ENCODE measurements at regions not wholly inside any gene's neighbourhood (a gene's known extent, or its start where the extent isn't known, plus 50 kb on each side); places are given as distances from the start of the nearest gene placed in this dataset.

DNA sequence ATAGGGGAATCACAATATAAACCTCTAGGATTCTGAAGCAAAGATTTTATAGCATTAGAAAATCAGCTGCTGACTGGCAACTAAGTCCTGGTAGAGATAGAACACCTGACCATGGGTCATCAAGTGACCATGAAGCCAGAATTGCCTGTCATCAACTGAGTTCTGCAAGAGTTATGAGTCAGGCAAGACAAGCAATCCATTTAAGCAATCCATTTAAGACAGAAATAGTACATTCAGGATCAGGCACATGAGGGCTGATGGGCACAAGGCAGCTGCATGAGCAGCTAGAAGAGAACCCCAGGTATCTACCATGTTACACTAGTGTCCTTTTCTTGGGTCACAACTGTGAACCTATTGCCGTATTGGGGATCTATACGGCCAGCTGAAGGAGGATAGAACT, 98.9 kb downstream of the SPRY1 start:
- no peaks in the 10 kb centered on the region for H3K27me3 ChIP-seq
- no peaks in the 10 kb centered on the region for H3K36me3 ChIP-seq
- H3K9me3 ChIP-seq = peaks cover 0 to 6% (median 0%) of the 10 kb centered on the region in 11 donors
- H3K4me3 ChIP-seq = no peak overlapping the region
- H3K27ac ChIP-seq = no peak overlapping the region
- ATAC-seq (no peak), DNase-seq (no peak)
- TF ChIP-seq, protein P1, sequence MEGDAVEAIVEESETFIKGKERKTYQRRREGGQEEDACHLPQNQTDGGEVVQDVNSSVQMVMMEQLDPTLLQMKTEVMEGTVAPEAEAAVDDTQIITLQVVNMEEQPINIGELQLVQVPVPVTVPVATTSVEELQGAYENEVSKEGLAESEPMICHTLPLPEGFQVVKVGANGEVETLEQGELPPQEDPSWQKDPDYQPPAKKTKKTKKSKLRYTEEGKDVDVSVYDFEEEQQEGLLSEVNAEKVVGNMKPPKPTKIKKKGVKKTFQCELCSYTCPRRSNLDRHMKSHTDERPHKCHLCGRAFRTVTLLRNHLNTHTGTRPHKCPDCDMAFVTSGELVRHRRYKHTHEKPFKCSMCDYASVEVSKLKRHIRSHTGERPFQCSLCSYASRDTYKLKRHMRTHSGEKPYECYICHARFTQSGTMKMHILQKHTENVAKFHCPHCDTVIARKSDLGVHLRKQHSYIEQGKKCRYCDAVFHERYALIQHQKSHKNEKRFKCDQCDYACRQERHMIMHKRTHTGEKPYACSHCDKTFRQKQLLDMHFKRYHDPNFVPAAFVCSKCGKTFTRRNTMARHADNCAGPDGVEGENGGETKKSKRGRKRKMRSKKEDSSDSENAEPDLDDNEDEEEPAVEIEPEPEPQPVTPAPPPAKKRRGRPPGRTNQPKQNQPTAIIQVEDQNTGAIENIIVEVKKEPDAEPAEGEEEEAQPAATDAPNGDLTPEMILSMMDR (IDR thresholded peaks at IDR 0.05) = no peak
- 95 to 98% methylated on average over 2 of the region's 2 CpGs for WGBS, 2 donors
- intact Hi-C loops (cut with DNase I) = no loop called here
- no peaks in the 10 kb centered on the region for H3K4me1 ChIP-seq

DNA sequence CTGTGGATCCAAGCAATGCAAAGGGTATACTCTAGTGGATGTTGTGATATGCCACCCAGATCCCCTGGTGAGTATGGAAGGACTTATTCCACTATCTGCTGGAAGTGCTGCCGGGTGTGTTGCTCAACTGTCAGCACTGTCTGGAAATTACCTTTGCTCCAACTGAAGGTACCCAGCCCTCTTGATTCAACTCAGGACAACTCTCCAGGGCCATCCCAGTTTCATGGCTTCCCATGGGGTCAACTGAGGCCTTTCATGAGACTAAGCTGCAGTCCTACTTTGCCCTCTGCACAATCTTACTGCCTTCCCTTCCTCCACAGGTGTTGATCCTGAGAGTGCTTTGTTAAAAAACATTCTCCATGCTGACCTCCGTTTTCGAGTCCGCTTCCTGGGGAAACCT, 99.8 kb downstream of the SPRY1 start:
- intact Hi-C loops (cut with DNase I) = no loop called here
- no peaks in the 10 kb centered on the region for H3K27me3 ChIP-seq
- H3K27ac ChIP-seq = no peak overlapping the region
- TF ChIP-seq, protein P1 (IDR thresholded peaks at IDR 0.05) = no peak
- 86% methylated on average over 4 of the region's 4 CpGs for WGBS, 2 donors
- DNase-seq (no peak), ATAC-seq (no peak)
- H3K36me3 ChIP-seq = no peaks in the 10 kb centered on the region
- no peaks in the 10 kb centered on the region for H3K4me1 ChIP-seq
- peaks cover 0 to 6% (median 0%) of the 10 kb centered on the region in 11 donors for H3K9me3 ChIP-seq
- H3K4me3 ChIP-seq = no peak overlapping the region

- 81 to 85% methylated on average over 6 of the region's 6 CpGs for WGBS, 2 donors
- TF ChIP-seq, protein P1 (IDR thresholded peaks at IDR 0.05) = no peak
- H3K36me3 ChIP-seq = no peaks in the 10 kb centered on the region
- ATAC-seq (no peak), DNase-seq (no peak)
- no peak overlapping the region for H3K27ac ChIP-seq
- H3K9me3 ChIP-seq = peaks cover 0 to 6% (median 0%) of the 10 kb centered on the region in 11 donors
- H3K4me3 ChIP-seq = no peak overlapping the region
- no peaks in the 10 kb centered on the region for H3K27me3 ChIP-seq
- H3K4me1 ChIP-seq = no peaks in the 10 kb centered on the region
- intact Hi-C loops (cut with DNase I) = no loop called here
These were observed 100.7 kb downstream of the SPRY1 start for GRCh38 chr4:123497340-123497739.

DNA sequence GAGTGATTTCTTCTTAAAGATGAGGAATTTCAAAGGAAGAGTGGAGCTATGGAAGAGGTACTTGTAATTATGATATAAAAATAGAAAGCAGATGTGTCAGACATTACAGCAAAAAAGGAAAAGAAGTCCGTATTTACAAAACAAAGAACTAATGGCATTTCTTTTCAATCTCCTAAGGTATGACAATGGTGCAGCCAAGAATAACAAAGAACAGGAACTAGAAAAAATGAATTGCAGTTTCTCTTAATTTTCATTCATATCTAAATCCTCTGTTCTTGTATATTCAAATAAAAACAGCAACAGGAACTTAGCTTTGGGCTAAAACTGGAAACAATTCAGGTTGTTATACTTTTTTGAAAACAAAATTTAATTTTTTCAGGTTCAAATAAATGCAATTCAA, 105.1 kb downstream of the SPRY1 start:
- H3K27ac ChIP-seq = no peak overlapping the region
- 44 to 57% methylated on average over 1 of the region's 1 CpG for WGBS, 2 donors
- intact Hi-C loops (cut with DNase I) = loop anchor here in 2 of 10 donors (10.0 kb wide), 1 partner anchor 97 kb away; no protein-coding TSS in a partner anchor
- H3K4me1 ChIP-seq = peaks cover 0 to 16% (median 4%) of the 10 kb centered on the region in 9 donors
- peaks cover 0 to 6% (median 0%) of the 10 kb centered on the region in 11 donors for H3K9me3 ChIP-seq
- H3K36me3 ChIP-seq = no peaks in the 10 kb centered on the region
- H3K27me3 ChIP-seq = peaks cover 0 to 14% (median 0%) of the 10 kb centered on the region in 7 donors
- no peak for DNase-seq
- TF ChIP-seq, protein P1 (IDR thresholded peaks at IDR 0.05) = no peak
- no peak for ATAC-seq
- H3K4me3 ChIP-seq = no peak overlapping the region
